ENCODE measurements at regions not wholly inside any gene's neighbourhood (a gene's known extent, or its start where the extent isn't known, plus 50 kb on each side); places are given as distances from the start of the nearest gene placed in this dataset.
"Not testable (repeated sequence)": the region's sequence is repeated elsewhere in the genome, so short reads cannot be mapped to it uniquely, and the experiment has no call there.

- in situ Hi-C loops (cut with MboI; ENCODE audit: low pct_unique_long_range_greater_than_20kb, low sequenced_read_pairs) = no loop called here
- DNase-seq = no peak
These were observed 160.6 kb upstream of the HMGA2 start for GRCh38 chr12:65663648-65664047.

GRCh38 chr12:65664715-65665250 lies 159.5 kb upstream of the HMGA2 start:
- in situ Hi-C loops (cut with MboI; ENCODE audit: low pct_unique_long_range_greater_than_20kb, low sequenced_read_pairs) = no loop called here
- no peak for DNase-seq

GRCh38 chr12:65665817-65666216 lies 158.5 kb upstream of the HMGA2 start:
- DNase-seq = no peak
- in situ Hi-C loops (cut with MboI; ENCODE audit: low pct_unique_long_range_greater_than_20kb, low sequenced_read_pairs) = no loop called here

DNA sequence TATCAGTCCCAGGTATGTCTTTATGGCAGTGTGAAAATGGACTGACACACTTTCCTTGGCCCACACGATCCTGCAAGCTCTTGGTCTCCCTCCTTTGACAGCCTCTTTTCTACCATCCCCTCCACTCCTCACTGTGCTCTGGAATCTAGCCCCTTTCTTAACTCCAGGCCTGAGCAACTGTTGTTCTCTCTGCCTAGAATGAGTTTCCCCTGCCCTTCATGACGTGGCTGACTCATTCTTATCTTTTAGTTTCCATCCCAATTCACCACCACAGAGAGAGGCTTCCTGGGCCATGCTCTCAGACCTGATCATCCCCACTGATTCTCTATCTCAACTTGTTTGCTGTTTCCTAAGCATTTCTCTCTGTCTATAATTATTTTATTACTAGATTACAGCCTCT lies 157.4 kb upstream of the HMGA2 start:
- DNase-seq = no peak
- in situ Hi-C loops (cut with MboI; ENCODE audit: low pct_unique_long_range_greater_than_20kb, low sequenced_read_pairs) = no loop called here

GRCh38 chr12:65667932-65668331 lies 156.4 kb upstream of the HMGA2 start:
- in situ Hi-C loops (cut with MboI; ENCODE audit: low pct_unique_long_range_greater_than_20kb, low sequenced_read_pairs) = no loop called here
- no peak for DNase-seq

GRCh38 chr12:65668981-65669695 lies 155.1 kb upstream of the HMGA2 start:
- in situ Hi-C loops (cut with MboI; ENCODE audit: low pct_unique_long_range_greater_than_20kb, low sequenced_read_pairs) = no loop called here
- no peak for DNase-seq

DNA sequence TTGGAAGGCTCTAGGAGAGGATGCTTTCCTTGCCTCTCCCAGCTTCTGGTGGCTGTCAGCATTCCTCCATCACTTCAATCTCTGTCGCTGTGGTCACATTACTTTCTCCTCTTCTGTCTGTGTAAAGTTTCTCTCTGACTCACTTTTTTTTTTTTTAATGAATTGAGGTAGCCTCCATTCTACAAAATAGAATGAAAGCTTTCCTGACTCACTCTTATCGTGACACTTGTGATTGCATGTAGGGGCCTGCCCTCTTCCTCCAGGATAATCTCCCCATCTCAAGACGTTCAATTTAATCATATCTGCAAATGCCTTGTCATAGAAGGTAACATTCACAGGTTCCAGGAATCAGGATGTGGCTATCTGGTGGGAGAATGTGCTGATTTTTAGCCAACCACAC lies 153.5 kb upstream of the HMGA2 start:
- no peak for DNase-seq
- in situ Hi-C loops (cut with MboI; ENCODE audit: low pct_unique_long_range_greater_than_20kb, low sequenced_read_pairs) = no loop called here

DNA sequence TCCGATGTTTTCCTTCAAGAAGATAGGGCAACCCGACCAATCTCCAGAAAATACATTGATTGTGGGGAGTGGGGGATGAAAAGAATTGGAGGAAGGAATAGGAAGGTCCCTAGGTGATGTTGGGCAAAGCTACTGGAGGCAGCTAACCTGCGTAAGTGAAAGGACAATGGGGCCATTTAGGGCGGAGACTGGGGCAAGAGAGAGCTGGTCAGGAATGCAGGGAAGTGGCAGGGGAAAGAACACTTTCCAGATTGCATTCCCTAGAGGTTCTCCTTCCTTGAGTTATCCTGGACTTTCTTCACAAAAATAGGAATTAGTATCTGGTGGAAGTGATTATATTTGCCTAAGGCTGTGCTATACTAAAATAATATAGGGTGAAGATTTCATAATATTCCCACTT lies 151.8 kb upstream of the HMGA2 start:
- in situ Hi-C loops (cut with MboI; ENCODE audit: low pct_unique_long_range_greater_than_20kb, low sequenced_read_pairs) = no loop called here
- DNase-seq = no peak

GRCh38 chr12:65673156-65673690 lies 151.1 kb upstream of the HMGA2 start:
- no peak for DNase-seq
- in situ Hi-C loops (cut with MboI; ENCODE audit: low pct_unique_long_range_greater_than_20kb, low sequenced_read_pairs) = no loop called here

GRCh38 chr12:65673732-65674131 lies 150.6 kb upstream of the HMGA2 start:
- in situ Hi-C loops (cut with MboI; ENCODE audit: low pct_unique_long_range_greater_than_20kb, low sequenced_read_pairs) = no loop called here

GRCh38 chr12:65675141-65675621 lies 149.1 kb upstream of the HMGA2 start:
- no peak for DNase-seq
- in situ Hi-C loops (cut with MboI; ENCODE audit: low pct_unique_long_range_greater_than_20kb, low sequenced_read_pairs) = no loop called here

More at GRCh38 chr12:65673732-65674131, 150.6 kb upstream of the HMGA2 start:
- no peak for DNase-seq

- DNase-seq; in situ Hi-C loops (cut with MboI; ENCODE audit: low pct_unique_long_range_greater_than_20kb, low sequenced_read_pairs): not testable (repeated sequence)
These were observed 146.1 kb upstream of the HMGA2 start for GRCh38 chr12:65678172-65678571.

DNA sequence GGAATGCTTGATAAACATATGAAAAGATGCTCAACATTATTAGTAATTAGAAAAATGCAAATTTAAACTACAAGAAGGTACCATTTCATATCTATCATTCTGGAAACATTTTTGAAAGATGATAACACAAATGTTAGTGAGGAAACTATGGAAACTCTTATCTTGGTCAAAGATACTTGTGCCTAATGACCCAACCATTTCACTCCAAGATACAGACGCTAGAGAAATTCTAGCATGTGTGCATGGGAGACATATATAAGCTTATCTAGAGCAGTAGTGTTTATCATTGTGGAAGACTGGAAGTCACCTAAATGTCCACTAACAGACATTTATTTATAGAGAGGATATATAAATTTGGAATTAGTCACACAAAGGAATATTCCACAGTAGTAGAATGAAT lies 143.1 kb upstream of the HMGA2 start:
- in situ Hi-C loops (cut with MboI; ENCODE audit: low pct_unique_long_range_greater_than_20kb, low sequenced_read_pairs) = no loop called here
- DNase-seq = no peak

DNA sequence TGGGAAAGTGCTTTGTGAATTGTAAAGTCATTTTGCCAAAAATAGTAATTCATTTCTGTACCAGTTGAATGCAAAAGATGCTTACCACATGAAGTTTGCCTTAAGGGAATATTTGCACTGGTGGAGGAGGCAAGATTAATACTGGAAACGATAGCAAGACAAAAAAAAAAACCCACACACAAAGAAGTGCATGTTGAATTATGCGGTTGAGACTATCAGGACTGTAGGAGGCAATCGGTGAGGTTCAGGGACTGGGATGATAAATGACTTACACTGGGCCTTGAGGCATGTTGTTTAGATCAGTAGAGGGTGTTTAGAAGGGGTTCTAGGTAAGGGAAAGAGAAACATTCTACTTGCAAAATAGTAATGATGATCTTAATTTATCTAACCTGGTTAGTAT lies 142.2 kb upstream of the HMGA2 start:
- in situ Hi-C loops (cut with MboI; ENCODE audit: low pct_unique_long_range_greater_than_20kb, low sequenced_read_pairs) = no loop called here
- DNase-seq = no peak

DNA sequence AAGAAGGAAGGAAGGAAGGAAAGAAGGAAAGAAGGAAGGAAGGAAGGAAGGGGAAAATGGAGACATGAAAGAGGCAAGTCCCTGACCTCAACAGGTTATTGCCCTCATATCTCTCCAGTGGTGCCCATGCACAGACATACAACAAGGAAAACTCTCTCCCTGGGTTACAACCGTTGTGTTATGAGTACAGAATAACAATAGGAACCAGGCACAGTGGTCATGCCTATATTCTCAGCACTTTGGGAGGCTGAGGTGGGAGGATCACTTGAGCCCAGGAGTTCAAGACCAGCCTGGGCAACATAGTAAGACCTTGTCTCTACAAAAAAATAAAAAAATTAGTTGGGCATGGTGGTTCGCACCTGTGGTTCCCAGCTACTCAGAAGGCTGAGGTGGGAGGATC lies 139.4 kb upstream of the HMGA2 start:
- no peak for DNase-seq
- in situ Hi-C loops (cut with MboI; ENCODE audit: low pct_unique_long_range_greater_than_20kb, low sequenced_read_pairs) = no loop called here

- peak; percentile 28 for DNase-seq
- in situ Hi-C loops (cut with MboI; ENCODE audit: low pct_unique_long_range_greater_than_20kb, low sequenced_read_pairs) = no loop called here
These were observed 138.8 kb upstream of the HMGA2 start for GRCh38 chr12:65685514-65685913.

- DNase-seq = no peak
- in situ Hi-C loops (cut with MboI; ENCODE audit: low pct_unique_long_range_greater_than_20kb, low sequenced_read_pairs) = no loop called here
These were observed 134.8 kb upstream of the HMGA2 start for GRCh38 chr12:65689508-65689907.

DNA sequence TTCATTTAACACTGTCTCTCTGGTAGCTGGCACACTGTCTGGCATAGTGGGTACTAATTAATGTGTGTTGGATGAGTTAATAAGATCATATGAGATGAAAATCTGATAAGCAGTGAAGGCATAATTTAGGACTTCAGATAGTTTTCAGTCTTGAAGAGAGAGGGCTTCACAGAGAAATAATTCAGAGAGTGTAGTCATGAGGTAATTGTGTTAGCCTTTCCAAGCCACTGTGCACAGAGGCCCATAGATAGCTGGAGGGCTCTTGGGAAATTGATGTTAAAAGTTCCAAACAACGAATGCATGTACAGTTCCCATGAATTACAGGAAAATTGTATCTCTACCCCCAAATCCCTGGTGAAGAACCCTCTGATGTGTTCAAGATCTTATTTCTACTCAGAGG lies 133.8 kb upstream of the HMGA2 start:
- in situ Hi-C loops (cut with MboI; ENCODE audit: low pct_unique_long_range_greater_than_20kb, low sequenced_read_pairs) = no loop called here
- no peak for DNase-seq

- peak; percentile 7 for DNase-seq
- in situ Hi-C loops (cut with MboI; ENCODE audit: low pct_unique_long_range_greater_than_20kb, low sequenced_read_pairs) = no loop called here
These were observed 130.2 kb upstream of the HMGA2 start for GRCh38 chr12:65694130-65694529.

- in situ Hi-C loops (cut with MboI; ENCODE audit: low pct_unique_long_range_greater_than_20kb, low sequenced_read_pairs) = no loop called here
- DNase-seq = no peak
These were observed 129.0 kb upstream of the HMGA2 start for GRCh38 chr12:65695113-65695865.

Data from KBM-7 (cell line).